ENCODE measurements at regions not wholly inside any gene's neighbourhood (a gene's known extent, or its start where the extent isn't known, plus 50 kb on each side); places are given as distances from the start of the nearest gene placed in this dataset.
"Not testable (repeated sequence)": the region's sequence is repeated elsewhere in the genome, so short reads cannot be mapped to it uniquely, and the experiment has no call there.

DNA sequence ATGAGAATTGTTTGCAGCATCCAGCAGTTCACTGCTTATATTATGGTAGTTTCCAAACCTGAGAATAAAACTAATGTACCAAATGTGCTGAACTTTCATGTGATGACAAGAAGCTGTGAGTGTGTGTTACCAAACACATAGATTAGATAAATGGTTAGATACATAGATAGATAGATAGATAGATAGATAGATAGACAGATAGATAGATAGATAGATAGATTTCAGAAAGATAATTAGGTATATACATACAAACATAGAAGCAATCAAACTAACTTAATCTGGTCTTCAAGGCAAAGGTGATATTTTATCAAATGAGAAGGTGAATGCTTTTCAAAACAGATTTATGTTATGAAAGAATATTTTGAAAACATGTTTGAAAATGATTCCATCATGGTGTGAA lies 147.3 kb upstream of the C11orf58 start:
- no peak for DNase-seq
- H3K36me3 ChIP-seq = no peaks in the 10 kb centered on the region
- no peaks in the 10 kb centered on the region for H3K9me3 ChIP-seq
- TF ChIP-seq, protein P1, sequence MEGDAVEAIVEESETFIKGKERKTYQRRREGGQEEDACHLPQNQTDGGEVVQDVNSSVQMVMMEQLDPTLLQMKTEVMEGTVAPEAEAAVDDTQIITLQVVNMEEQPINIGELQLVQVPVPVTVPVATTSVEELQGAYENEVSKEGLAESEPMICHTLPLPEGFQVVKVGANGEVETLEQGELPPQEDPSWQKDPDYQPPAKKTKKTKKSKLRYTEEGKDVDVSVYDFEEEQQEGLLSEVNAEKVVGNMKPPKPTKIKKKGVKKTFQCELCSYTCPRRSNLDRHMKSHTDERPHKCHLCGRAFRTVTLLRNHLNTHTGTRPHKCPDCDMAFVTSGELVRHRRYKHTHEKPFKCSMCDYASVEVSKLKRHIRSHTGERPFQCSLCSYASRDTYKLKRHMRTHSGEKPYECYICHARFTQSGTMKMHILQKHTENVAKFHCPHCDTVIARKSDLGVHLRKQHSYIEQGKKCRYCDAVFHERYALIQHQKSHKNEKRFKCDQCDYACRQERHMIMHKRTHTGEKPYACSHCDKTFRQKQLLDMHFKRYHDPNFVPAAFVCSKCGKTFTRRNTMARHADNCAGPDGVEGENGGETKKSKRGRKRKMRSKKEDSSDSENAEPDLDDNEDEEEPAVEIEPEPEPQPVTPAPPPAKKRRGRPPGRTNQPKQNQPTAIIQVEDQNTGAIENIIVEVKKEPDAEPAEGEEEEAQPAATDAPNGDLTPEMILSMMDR (IDR thresholded peaks at IDR 0.05; ENCODE audit: low read depth, low read length) = no peak
- no peak overlapping the region for H3K4me3 ChIP-seq (ENCODE audit: low read depth, low read length)
- no peaks in the 10 kb centered on the region for H3K4me1 ChIP-seq
- H3K27me3 ChIP-seq = no peaks in the 10 kb centered on the region

DNA sequence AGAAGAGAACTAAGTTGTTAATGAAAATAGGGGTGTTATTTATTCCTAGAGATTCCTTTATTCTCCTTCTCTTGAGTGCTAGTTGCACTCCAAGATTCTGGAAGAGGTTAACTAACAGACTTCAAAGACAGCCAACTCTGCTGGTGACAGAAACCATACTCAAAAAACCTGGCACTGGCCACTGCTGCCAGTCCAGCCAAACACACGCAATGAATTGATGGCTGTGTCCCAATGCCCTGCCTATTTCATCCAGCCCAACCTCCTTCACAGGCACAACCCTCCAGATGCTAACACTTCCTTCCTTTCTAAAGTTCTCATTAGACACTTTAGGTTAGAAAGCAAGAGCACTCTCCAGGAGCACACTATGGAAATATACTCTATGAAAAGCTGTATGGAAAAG lies 150.8 kb upstream of the C11orf58 start:
- H3K4me3 ChIP-seq (ENCODE audit: low read depth, low read length) = no peak overlapping the region
- no peaks in the 10 kb centered on the region for H3K36me3 ChIP-seq
- H3K27me3 ChIP-seq = no peaks in the 10 kb centered on the region
- TF ChIP-seq, protein P1 (IDR thresholded peaks at IDR 0.05; ENCODE audit: low read depth, low read length) = no peak
- H3K9me3 ChIP-seq = no peaks in the 10 kb centered on the region
- no peak for DNase-seq
- no peaks in the 10 kb centered on the region for H3K4me1 ChIP-seq

DNA sequence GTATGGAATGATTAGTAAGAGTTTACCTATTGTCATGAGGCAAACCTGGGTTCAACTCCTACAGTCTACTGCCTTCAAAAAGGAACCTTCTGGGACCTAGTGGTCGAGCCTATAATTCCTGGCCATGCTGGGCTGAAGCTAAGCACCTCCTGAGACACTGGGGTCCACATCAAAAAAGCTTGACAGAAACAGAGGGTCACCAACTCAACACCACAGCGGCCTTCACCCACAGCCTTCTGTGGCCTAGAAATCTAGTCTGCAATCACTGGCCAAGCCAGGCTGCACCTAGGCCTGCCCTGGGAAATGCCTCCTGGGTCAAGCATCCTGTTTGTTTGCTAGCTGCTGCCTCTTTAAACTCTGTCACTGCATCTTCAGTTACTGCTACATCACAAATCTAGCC lies 153.9 kb upstream of the C11orf58 start:
- Histone ChIP-seq H3K27me3 (no peaks in the 10 kb centered on the region), H3K4me1 (no peaks in the 10 kb centered on the region), H3K36me3 (no peaks in the 10 kb centered on the region), H3K4me3 (ENCODE audit: low read depth, low read length) (no peak overlapping the region), H3K9me3 (no peaks in the 10 kb centered on the region)
- no peak for DNase-seq
- TF ChIP-seq, protein P1 (IDR thresholded peaks at IDR 0.05; ENCODE audit: low read depth, low read length) = no peak

DNA sequence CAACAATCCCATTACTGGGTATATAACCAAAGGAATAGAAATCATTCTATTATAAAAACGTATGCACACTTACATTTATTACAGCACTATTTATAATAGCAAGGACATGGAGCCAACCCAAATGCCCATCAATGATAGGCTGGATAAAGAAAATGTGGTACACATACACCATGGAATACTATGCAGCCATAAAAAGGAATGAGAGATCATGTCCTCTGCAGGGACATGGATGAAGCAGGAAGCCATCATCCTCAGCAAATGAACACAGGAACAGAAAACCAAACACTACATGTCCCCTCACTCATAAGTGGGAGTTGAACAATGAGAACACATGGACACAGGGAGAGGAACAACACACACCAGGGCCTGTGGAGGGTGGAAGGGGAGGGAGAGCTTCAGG lies 157.4 kb upstream of the C11orf58 start:
- not testable (repeated sequence) for H3K9me3 ChIP-seq; DNase-seq; H3K36me3 ChIP-seq; H3K4me3 ChIP-seq (ENCODE audit: low read depth, low read length); H3K4me1 ChIP-seq; H3K27me3 ChIP-seq

DNA sequence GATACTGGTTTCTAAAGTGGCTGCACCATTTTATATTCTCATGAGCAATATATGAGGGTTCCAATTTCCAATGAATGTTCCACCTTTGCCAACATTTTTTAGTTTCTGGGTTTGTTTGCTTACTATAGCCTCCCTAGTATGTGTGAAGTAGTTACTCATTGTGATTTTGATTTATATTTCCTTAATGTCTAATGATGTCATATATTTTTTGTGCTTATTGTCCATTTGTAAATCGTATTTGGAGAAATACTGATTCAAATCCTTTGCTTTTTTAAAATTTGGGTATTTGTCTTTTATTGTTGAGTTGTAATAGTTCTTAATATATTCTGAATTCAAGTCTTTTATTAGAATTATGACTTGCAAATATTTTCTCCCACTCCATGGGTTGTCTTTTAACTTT lies 161.0 kb upstream of the C11orf58 start:
- no peak overlapping the region for H3K4me3 ChIP-seq (ENCODE audit: low read depth, low read length)
- no peaks in the 10 kb centered on the region for H3K4me1 ChIP-seq
- no peaks in the 10 kb centered on the region for H3K9me3 ChIP-seq
- TF ChIP-seq, protein P1 (IDR thresholded peaks at IDR 0.05; ENCODE audit: low read depth, low read length) = no peak
- no peak for DNase-seq
- no peaks in the 10 kb centered on the region for H3K36me3 ChIP-seq
- H3K27me3 ChIP-seq = no peaks in the 10 kb centered on the region

DNA sequence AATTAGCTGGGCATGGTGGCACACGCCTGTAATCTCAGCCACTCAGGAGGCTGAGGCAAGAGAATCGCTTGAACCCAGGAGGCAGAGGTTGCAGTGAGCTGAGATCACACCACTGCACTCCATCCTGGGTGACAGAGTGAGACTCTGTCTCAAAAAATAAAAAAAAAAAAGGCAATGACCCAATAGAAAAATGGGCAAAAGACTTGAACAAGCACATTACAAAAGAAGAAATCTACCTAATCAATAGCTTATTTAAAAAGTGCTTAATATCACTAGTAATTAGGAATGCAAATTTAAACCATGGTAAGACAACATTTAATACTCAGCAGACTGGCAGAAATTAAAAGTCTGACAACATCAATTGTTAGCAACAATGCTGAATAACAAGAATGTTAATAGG lies 163.6 kb upstream of the C11orf58 start:
- not testable (repeated sequence) for H3K4me3 ChIP-seq (ENCODE audit: low read depth, low read length); H3K4me1 ChIP-seq

DNA sequence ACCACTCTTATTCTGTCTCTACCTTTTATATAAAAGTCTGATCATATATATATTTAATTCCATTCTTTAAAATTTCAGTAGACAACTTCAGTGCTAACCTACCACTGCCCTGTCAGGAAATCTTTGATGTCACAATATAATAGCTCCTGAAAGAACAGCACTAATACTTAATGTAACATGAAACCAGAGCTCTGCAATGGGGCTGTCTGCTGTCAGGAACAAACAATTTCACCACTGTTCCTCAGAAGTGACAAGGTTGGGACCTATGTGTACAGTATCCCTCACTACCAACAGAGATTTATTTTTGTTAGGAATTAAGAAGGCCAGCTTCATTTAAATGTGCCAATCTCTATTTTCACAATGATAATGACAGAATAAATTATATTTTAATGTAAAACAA lies 165.5 kb upstream of the C11orf58 start:
- DNase-seq = no peak
- Histone ChIP-seq H3K9me3 (no peaks in the 10 kb centered on the region), H3K36me3 (no peaks in the 10 kb centered on the region), H3K4me1 (no peaks in the 10 kb centered on the region), H3K27me3 (no peaks in the 10 kb centered on the region), H3K4me3 (ENCODE audit: low read depth, low read length) (no peak overlapping the region)
- TF ChIP-seq, protein P1 (IDR thresholded peaks at IDR 0.05; ENCODE audit: low read depth, low read length) = no peak

More for the DNA sequence above, 163.6 kb upstream of the C11orf58 start:
- H3K27me3 ChIP-seq, DNase-seq, H3K36me3 ChIP-seq, H3K9me3 ChIP-seq: not testable (repeated sequence)
